ENCODE measurements at regions not wholly inside any gene's neighbourhood (a gene's known extent, or its start where the extent isn't known, plus 50 kb on each side); places are given as distances from the start of the nearest gene placed in this dataset.

DNA sequence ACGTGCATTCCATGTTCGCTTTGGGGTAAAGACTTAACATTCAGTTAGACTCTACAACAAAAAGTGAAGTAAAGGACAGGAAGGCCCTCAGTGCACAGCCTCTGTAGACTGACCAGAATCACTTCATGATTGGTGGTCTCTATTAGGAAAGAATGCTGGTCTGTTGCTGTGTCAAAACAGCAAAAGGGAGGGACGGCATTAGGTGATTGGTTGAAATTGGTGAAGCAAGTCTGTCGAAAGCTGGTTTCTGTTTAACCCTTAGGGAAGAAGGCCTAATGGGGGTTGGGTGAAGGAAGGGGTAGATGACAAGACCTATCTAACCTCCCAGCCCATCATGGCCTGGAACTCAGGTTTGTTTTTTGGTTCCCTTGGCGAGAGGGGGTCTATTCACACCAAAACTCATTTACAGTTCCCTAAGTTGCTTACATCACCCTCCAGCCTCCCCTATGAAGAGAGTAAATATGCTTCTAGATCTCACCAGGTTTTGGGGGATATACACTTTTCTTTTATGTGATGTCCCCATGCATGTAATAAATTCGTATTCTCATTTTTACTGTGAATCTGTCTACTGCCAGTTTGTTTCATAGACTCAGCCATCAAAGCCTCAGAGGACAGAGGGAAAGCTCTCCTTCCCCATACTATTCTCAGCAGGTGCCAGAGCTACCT, 65.6 kb downstream of the TMEM17 start:
- no peaks in the 10 kb centered on the region for H3K79me2 ChIP-seq (ENCODE audit: low read depth)
- no peak overlapping the region for H3K4me3 ChIP-seq
- H3K27ac ChIP-seq, result no peak overlapping the region
- H3K9me3 ChIP-seq (ENCODE audit: insufficient read depth, low read depth), result no peaks in the 10 kb centered on the region
- ChIA-PET CTCF (no interaction called here), POLR2A (ENCODE audit: unreplicated experiment) (interaction anchor here (0.8 kb wide), 1 partner anchor 147 kb away, joined by 8 read pairs; no protein-coding TSS in a partner anchor)
- H3K4me2 ChIP-seq, result no peak overlapping the region
- H3K4me1 ChIP-seq (replicated peaks; ENCODE audit: insufficient read depth), result no peaks in the 10 kb centered on the region
- H3K36me3 ChIP-seq (ENCODE audit: low read depth), result no peaks in the 10 kb centered on the region
- TF ChIP-seq EZH2 (IDR thresholded peaks at IDR 0.05; ENCODE audit: low read depth), result no peak
- TF ChIP-seq, protein P1, sequence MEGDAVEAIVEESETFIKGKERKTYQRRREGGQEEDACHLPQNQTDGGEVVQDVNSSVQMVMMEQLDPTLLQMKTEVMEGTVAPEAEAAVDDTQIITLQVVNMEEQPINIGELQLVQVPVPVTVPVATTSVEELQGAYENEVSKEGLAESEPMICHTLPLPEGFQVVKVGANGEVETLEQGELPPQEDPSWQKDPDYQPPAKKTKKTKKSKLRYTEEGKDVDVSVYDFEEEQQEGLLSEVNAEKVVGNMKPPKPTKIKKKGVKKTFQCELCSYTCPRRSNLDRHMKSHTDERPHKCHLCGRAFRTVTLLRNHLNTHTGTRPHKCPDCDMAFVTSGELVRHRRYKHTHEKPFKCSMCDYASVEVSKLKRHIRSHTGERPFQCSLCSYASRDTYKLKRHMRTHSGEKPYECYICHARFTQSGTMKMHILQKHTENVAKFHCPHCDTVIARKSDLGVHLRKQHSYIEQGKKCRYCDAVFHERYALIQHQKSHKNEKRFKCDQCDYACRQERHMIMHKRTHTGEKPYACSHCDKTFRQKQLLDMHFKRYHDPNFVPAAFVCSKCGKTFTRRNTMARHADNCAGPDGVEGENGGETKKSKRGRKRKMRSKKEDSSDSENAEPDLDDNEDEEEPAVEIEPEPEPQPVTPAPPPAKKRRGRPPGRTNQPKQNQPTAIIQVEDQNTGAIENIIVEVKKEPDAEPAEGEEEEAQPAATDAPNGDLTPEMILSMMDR (conservative IDR thresholded peaks at IDR 0.05), result no peak
- no peak overlapping the region for H2AFZ ChIP-seq
- H3F3A ChIP-seq (ENCODE audit: insufficient read depth, low read depth), result no peaks in the 10 kb centered on the region
- no peaks in the 10 kb centered on the region for H3K27me3 ChIP-seq (ENCODE audit: insufficient read depth, low read depth)
- no TSS peak for BruUV-seq (replicated peaks)
- intact Hi-C loops (cut with micrococcal nuclease; ENCODE audit: unreplicated experiment), result no loop called here
- DNase-seq, result no peak
- no peaks in the 10 kb centered on the region for H3K9me2 ChIP-seq (ENCODE audit: insufficient read depth)
- H4K20me1 ChIP-seq (ENCODE audit: insufficient read depth), result no peaks in the 10 kb centered on the region

DNA sequence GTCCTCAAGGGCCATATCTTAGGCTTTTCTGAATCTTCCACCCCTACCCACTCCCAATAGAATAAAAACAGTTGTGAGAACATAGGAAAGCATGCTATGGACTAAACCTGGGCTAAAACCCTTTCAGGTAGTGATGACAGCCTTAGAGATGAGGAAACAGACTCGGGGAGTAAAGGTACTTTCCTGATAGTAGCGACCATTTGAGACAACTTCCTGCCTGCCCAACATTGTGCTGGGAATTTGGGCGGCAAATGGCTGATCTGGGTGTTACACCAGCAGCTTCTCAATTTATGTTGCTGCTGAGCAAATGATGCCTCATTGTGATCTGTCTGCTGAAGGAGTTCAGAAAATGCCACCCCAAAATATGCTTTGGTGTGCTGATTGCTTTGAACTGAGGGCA, 66.6 kb downstream of the TMEM17 start:
- Histone ChIP-seq H3K4me2 (no peak overlapping the region), H3K79me2 (ENCODE audit: low read depth) (no peaks in the 10 kb centered on the region), H3K9me3 (ENCODE audit: insufficient read depth, low read depth) (no peaks in the 10 kb centered on the region), H3F3A (ENCODE audit: insufficient read depth, low read depth) (no peaks in the 10 kb centered on the region), H3K4me3 (no peak overlapping the region), H3K9me2 (ENCODE audit: insufficient read depth) (no peaks in the 10 kb centered on the region), H2AFZ (no peak overlapping the region), H3K27me3 (ENCODE audit: insufficient read depth, low read depth) (no peaks in the 10 kb centered on the region), H4K20me1 (ENCODE audit: insufficient read depth) (no peaks in the 10 kb centered on the region), H3K4me1 (replicated peaks; ENCODE audit: insufficient read depth) (no peaks in the 10 kb centered on the region), H3K36me3 (ENCODE audit: low read depth) (no peaks in the 10 kb centered on the region), H3K27ac (no peak overlapping the region)
- intact Hi-C loops (cut with micrococcal nuclease; ENCODE audit: unreplicated experiment), result no loop called here
- DNase-seq, result no peak
- TF ChIP-seq EZH2 (IDR thresholded peaks at IDR 0.05; ENCODE audit: low read depth), result no peak
- TF ChIP-seq, protein P1 (conservative IDR thresholded peaks at IDR 0.05), result no peak
- POLR2A ChIA-PET (ENCODE audit: unreplicated experiment), result no interaction called here
- BruUV-seq (replicated peaks), result no TSS peak
- CTCF ChIA-PET, result no interaction called here

DNA sequence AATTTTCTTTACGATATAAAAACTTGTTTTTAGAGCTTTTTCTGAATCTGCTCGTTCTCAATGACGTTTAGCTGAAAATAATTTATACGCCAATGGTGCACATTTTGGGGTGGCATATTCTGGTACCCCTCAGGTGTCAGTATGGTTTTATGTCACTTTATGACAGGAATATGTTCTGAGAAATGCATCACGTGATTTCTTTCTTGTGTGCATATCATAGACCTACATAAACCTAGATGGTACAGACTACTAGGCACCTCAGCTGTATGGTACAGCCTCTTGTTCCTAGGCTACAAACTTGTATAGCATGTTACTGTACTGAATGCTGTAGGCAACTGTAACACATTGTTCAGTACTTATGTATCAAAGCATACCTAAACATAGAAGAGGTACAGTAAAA, 68.2 kb downstream of the TMEM17 start:
- Histone ChIP-seq H2AFZ (no peak overlapping the region), H3K79me2 (ENCODE audit: low read depth) (no peaks in the 10 kb centered on the region), H4K20me1 (ENCODE audit: insufficient read depth) (no peaks in the 10 kb centered on the region), H3K4me3 (no peak overlapping the region), H3K9me2 (ENCODE audit: insufficient read depth) (no peaks in the 10 kb centered on the region), H3K9me3 (ENCODE audit: insufficient read depth, low read depth) (no peaks in the 10 kb centered on the region), H3K36me3 (ENCODE audit: low read depth) (no peaks in the 10 kb centered on the region), H3F3A (ENCODE audit: insufficient read depth, low read depth) (no peaks in the 10 kb centered on the region), H3K27me3 (ENCODE audit: insufficient read depth, low read depth) (no peaks in the 10 kb centered on the region), H3K4me1 (replicated peaks; ENCODE audit: insufficient read depth) (no peaks in the 10 kb centered on the region), H3K27ac (no peak overlapping the region), H3K4me2 (no peak overlapping the region)
- no peak for DNase-seq
- ChIA-PET CTCF (no interaction called here), POLR2A (ENCODE audit: unreplicated experiment) (no interaction called here)
- TF ChIP-seq, protein P1 (conservative IDR thresholded peaks at IDR 0.05), result no peak
- no peak for TF ChIP-seq EZH2 (IDR thresholded peaks at IDR 0.05; ENCODE audit: low read depth)
- BruUV-seq (replicated peaks), result no TSS peak
- intact Hi-C loops (cut with micrococcal nuclease; ENCODE audit: unreplicated experiment), result no loop called here

Measured in PC-9 (cell line).